ENCODE measurements at regions not wholly inside any gene's neighbourhood (a gene's known extent, or its start where the extent isn't known, plus 50 kb on each side); places are given as distances from the start of the nearest gene placed in this dataset.

GRCh38 chr12:33041562-33041961 is 145.0 kb upstream of the PKP2 start:
- TF ChIP-seq EZH2 (IDR thresholded peaks at IDR 0.05; ENCODE audit: borderline replicate concordance, low read length): no peak
- no peak for TF ChIP-seq CTCF (conservative IDR thresholded peaks at IDR 0.05 in 1 of 2, IDR thresholded peaks at IDR 0.05 in 1 of 2; ENCODE audit: extremely low read depth in 1 of 2, insufficient read depth in 1 of 2, low read depth in 1 of 2, low read length in 2 of 2)

Data from mammary epithelial cell (primary cell).